ENCODE measurements at regions not wholly inside any gene's neighbourhood (a gene's known extent, or its start where the extent isn't known, plus 50 kb on each side); places are given as distances from the start of the nearest gene placed in this dataset.

GRCh38 chr17:63132459-63132911, 166.4 kb downstream of the TANC2 start:
- no peak for DNase-seq (ENCODE audit: low spot score)

GRCh38 chr17:63133491-63133890, 167.5 kb downstream of the TANC2 start:
- DNase-seq (ENCODE audit: low spot score), result no peak

GRCh38 chr17:63134867-63135266, 168.8 kb downstream of the TANC2 start:
- no peak for DNase-seq (ENCODE audit: low spot score)

GRCh38 chr17:63136369-63137012, 170.5 kb downstream of the TANC2 start:
- no peak for DNase-seq (ENCODE audit: low spot score)

- no peak for DNase-seq (ENCODE audit: low spot score)
These were observed 171.1 kb downstream of the TANC2 start for GRCh38 chr17:63137163-63137562.

- peak; percentile 11 for DNase-seq (ENCODE audit: low spot score)
These were observed 172.7 kb downstream of the TANC2 start for GRCh38 chr17:63138713-63139112.

GRCh38 chr17:63139356-63139755, 173.3 kb downstream of the TANC2 start:
- no peak for DNase-seq (ENCODE audit: low spot score)

- DNase-seq (ENCODE audit: low spot score), result no peak
These were observed 174.2 kb downstream of the TANC2 start for GRCh38 chr17:63140255-63140654.

- DNase-seq (ENCODE audit: low spot score), result no peak
These were observed 176.8 kb downstream of the TANC2 start for GRCh38 chr17:63142836-63143235.

- no peak for DNase-seq (ENCODE audit: low spot score)
These were observed 184.5 kb downstream of the TANC2 start for GRCh38 chr17:63150490-63150889.

- DNase-seq (ENCODE audit: low spot score), result peak; percentile 15
These were observed 185.0 kb downstream of the TANC2 start for GRCh38 chr17:63150994-63151464.

GRCh38 chr17:63151941-63152523, 186.0 kb downstream of the TANC2 start:
- peak; percentile 5 for DNase-seq (ENCODE audit: low spot score)

- DNase-seq (ENCODE audit: low spot score), result no peak
These were observed 187.5 kb downstream of the TANC2 start for GRCh38 chr17:63153488-63153887.

- no peak for DNase-seq (ENCODE audit: low spot score)
These were observed 188.7 kb downstream of the TANC2 start for GRCh38 chr17:63154586-63155244.

GRCh38 chr17:63156986-63157385, 191.0 kb downstream of the TANC2 start:
- DNase-seq (ENCODE audit: low spot score), result no peak

- no peak for DNase-seq (ENCODE audit: low spot score)
These were observed 196.5 kb downstream of the TANC2 start for GRCh38 chr17:63162406-63163157.

GRCh38 chr17:63163158-63163520, 197.1 kb downstream of the TANC2 start:
- DNase-seq (ENCODE audit: low spot score), result no peak

- no peak for DNase-seq (ENCODE audit: low spot score)
These were observed 199.4 kb downstream of the TANC2 start for GRCh38 chr17:63165400-63165799.

GRCh38 chr17:63170795-63171194, 204.8 kb downstream of the TANC2 start:
- DNase-seq (ENCODE audit: low spot score), result no peak

- peak; percentile 17 for DNase-seq (ENCODE audit: low spot score)
These were observed 205.7 kb downstream of the TANC2 start for GRCh38 chr17:63171428-63172393.

- DNase-seq (ENCODE audit: low spot score), result no peak
These were observed 207.4 kb downstream of the TANC2 start for GRCh38 chr17:63173450-63173849.

Data from AG08396 (cell line).